B cell (primary cell): ENCODE measurements at regions not wholly inside any gene's neighbourhood (a gene's known extent, or its start where the extent isn't known, plus 50 kb on each side); places are given as distances from the start of the nearest gene placed in this dataset.

Source experiments
- ATAC-seq: fragments of 200-7000 bp; cut with Tn5 transposase; one replicate; pipeline ENCODE4 v1.10.0; 2021; ENCODE audit warnings: low read depth, mild to moderate bottlenecking, moderate number of reproducible peaks, moderate library complexity
- CTCF ChIA-PET: fragments of 350-600 bp; sonication (Branson Sonifier 250); formaldehyde crosslinking; loops from one replicate; lab custom pipeline; 2021; ENCODE audit warnings: antibody characterized with exemption, inconsistent platforms; lab: Charles Lee
- POLR2A ChIA-PET: fragments of 350-600 bp; sonication (Branson Sonifier 250); formaldehyde crosslinking; loops from one replicate; lab custom pipeline; 2021; ENCODE audit warnings: antibody characterized with exemption; lab: Charles Lee
- DNase-seq: peaks from one replicate; pipeline ENCODE4 v3.0.0; 2013
- H2AFZ ChIP-seq: 2 replicates; pipeline ENCODE4 v1.6.1; 2012; ENCODE audit warnings: mild to moderate bottlenecking, low read depth, low read length; ENCODE audit not compliant: insufficient read depth, poor library complexity, severe bottlenecking
- H3K27ac ChIP-seq, 2 donors: 1 replicate in 1 of 2; 2 replicates in 1 of 2; pipeline ENCODE4 v1.5.1; 2012 to 2013; ENCODE audit warnings: low read length in 2 of 2, mild to moderate bottlenecking in 2 of 2, moderate library complexity in 1 of 2
- H3K27me3 ChIP-seq, 4 experiments: fragments of 200-600 bp in 1 of 4; sonication (generic) in 1 of 4; replicated peaks in 1 of 4; 1 replicate in 2 of 4; 2 replicates in 2 of 4; pipeline versions ENCODE4 v1.6.1 to v1.7.0; 2013 to 2016; ENCODE audit warnings: low read length in 3 of 4, mild to moderate bottlenecking in 2 of 4, mixed read lengths in 1 of 4, moderate library complexity in 1 of 4; ENCODE audit not compliant: insufficient read depth in 4 of 4, control insufficient read depth in 3 of 4; ENCODE audit errors: control extremely low read depth in 1 of 4
- H3K36me3 ChIP-seq, 2 experiments: replicated peaks in 1 of 2; 1 replicate in 1 of 2; 2 replicates in 1 of 2; pipeline versions ENCODE4 v1.6.1 to v1.7.1; 2013; ENCODE audit warnings: low read length in 1 of 2; ENCODE audit not compliant: insufficient read depth in 2 of 2, control insufficient read depth in 1 of 2; ENCODE audit errors: control extremely low read depth in 1 of 2, extremely low read depth in 1 of 2
- H3K4me1 ChIP-seq, 2 donors: fragments of 200-600 bp in 1 of 2; sonication (generic) in 1 of 2; 1 replicate in 1 of 2; 2 replicates in 1 of 2; pipeline versions ENCODE4 v1.5.1 to v1.6.1; 2013 to 2017; ENCODE audit warnings: low read length in 2 of 2; ENCODE audit not compliant: control insufficient read depth in 2 of 2, insufficient read depth in 2 of 2
- H3K4me2 ChIP-seq: replicated peaks from 2 replicates; pipeline ENCODE3; 2012; ENCODE audit warnings: mild to moderate bottlenecking, low read depth, low read length; ENCODE audit not compliant: poor library complexity, severe bottlenecking
- H3K4me3 ChIP-seq, 5 experiments: fragments of 200-600 bp in 1 of 5; sonication (generic) in 1 of 5; 1 replicate in 3 of 5; 2 replicates in 2 of 5; pipeline versions ENCODE4 v1.5.1 to v1.7.0; 2011 to 2016; ENCODE audit warnings: low read length in 4 of 5, mild to moderate bottlenecking in 4 of 5, low read depth in 2 of 5, control low read depth in 1 of 5, moderate library complexity in 1 of 5; ENCODE audit not compliant: insufficient read depth in 1 of 5; ENCODE audit errors: control extremely low read depth in 1 of 5, extremely low read depth in 1 of 5
- H3K79me2 ChIP-seq: fragments of 200-600 bp; sonication (generic); one replicate; pipeline ENCODE4 v1.6.0; 2016; ENCODE audit warnings: low read length; ENCODE audit not compliant: control insufficient read depth, insufficient read depth
- H3K9ac ChIP-seq: fragments of 200-600 bp; sonication (generic); 2 replicates; pipeline ENCODE4 v1.6.1; 2017; ENCODE audit warnings: mild to moderate bottlenecking, low read length, moderate library complexity
- H3K9me3 ChIP-seq, 3 donors: one replicate each; pipeline versions ENCODE4 v1.6.1 to v1.7.1; 2013; ENCODE audit warnings: low read length in 2 of 3; ENCODE audit not compliant: control insufficient read depth in 2 of 3, insufficient read depth in 1 of 3; ENCODE audit errors: control extremely low read depth in 1 of 3
- H4K20me1 ChIP-seq: 2 replicates; pipeline ENCODE4 v1.6.0; 2012; ENCODE audit warnings: mild to moderate bottlenecking, low read length; ENCODE audit not compliant: insufficient read depth, control insufficient read depth, poor library complexity, severe bottlenecking
- H3K27ac Mint-ChIP-seq: one replicate; pipeline ENCODE4 v1.8.0; 2021; ENCODE audit warnings: mixed read lengths
- H3K27me3 Mint-ChIP-seq: one replicate; pipeline ENCODE4 v1.8.0; 2021; ENCODE audit warnings: mixed read lengths
- H3K4me1 Mint-ChIP-seq: one replicate; pipeline ENCODE4 v1.8.0; 2021; ENCODE audit warnings: mixed read lengths
- H3K4me3 Mint-ChIP-seq: one replicate; pipeline ENCODE4 v1.8.0; 2021; ENCODE audit warnings: mixed read lengths
- H3K9me3 Mint-ChIP-seq: one replicate; pipeline ENCODE4 v1.8.0; 2022; ENCODE audit warnings: mixed read lengths; ENCODE audit not compliant: insufficient read depth
- CTCF ChIP-seq: fragments of 200-600 bp; IDR thresholded peaks from one replicate; pipeline ENCODE4 v1.8.0; 2022; ENCODE audit warnings: antibody characterized with exemption, mild to moderate bottlenecking
- EZH2 ChIP-seq: IDR thresholded peaks from 2 replicates; pipeline ENCODE4 v1.6.1; 2012; ENCODE audit warnings: borderline replicate concordance, low read depth, mild to moderate bottlenecking, moderate library complexity, low read length; ENCODE audit not compliant: insufficient read depth, poor library complexity, severe bottlenecking
- WGBS: methylation state at CpG from one replicate; pipeline ENCODE4 v1.1.5; 2013; ENCODE audit warnings: missing lambda C conversion rate; ENCODE audit not compliant: insufficient coverage; 5-methylcytosine and 5-hydroxymethylcytosine counted together
- intact Hi-C: fragments of 100-400 bp; cut with micrococcal nuclease; formaldehyde crosslinking; loops from one replicate; pipeline ENCODE4 v1.10.0; 2022

- H3K9me3 Mint-ChIP-seq, result no peaks in the 10 kb centered on the region
- no peak for DNase-seq
- CTCF ChIA-PET, result no interaction called here
These were observed 232.3 kb upstream of the RPS6KA3 start for GRCh38 chrX:20498851-20499635.

More at GRCh38 chrX:20498851-20499635, 232.3 kb upstream of the RPS6KA3 start:
- Histone ChIP-seq H3K27me3 (no peaks in the 10 kb centered on the region), H3K4me3 (no peak overlapping the region), H2AFZ (no peak overlapping the region), H3K9ac (no peak overlapping the region), H3K4me2 (no peak overlapping the region), H3K79me2 (no peaks in the 10 kb centered on the region), H3K27ac (no peak overlapping the region), H4K20me1 (no peaks in the 10 kb centered on the region), H3K4me1 (no peaks in the 10 kb centered on the region), H3K36me3 (no peaks in the 10 kb centered on the region), H3K9me3 (no peaks in the 10 kb centered on the region)
- no peak overlapping the region for H3K27ac Mint-ChIP-seq
- H3K27me3 Mint-ChIP-seq, result peaks cover 9% of the 10 kb centered on the region
- H3K4me3 Mint-ChIP-seq, result no peak overlapping the region
- WGBS, result no CpG with 5 or more reads among the region's 7 CpGs
- POLR2A ChIA-PET, result no interaction called here
- no peak for ATAC-seq
- intact Hi-C loops, result no loop called here
- TF ChIP-seq CTCF (no peak), EZH2 (no peak)
- H3K4me1 Mint-ChIP-seq, result no peaks in the 10 kb centered on the region
